HL-60 (cell line): ENCODE measurements at regions not wholly inside any gene's neighbourhood (a gene's known extent, or its start where the extent isn't known, plus 50 kb on each side); places are given as distances from the start of the nearest gene placed in this dataset.

Source experiments
- DNase-seq, 2 experiments: peaks; one replicate each; pipeline ENCODE4 v3.0.0-alpha.2; 2010 to 2020; ENCODE audit warnings: low read depth in 1 of 2, low spot score in 1 of 2
- H3K27ac ChIP-seq: fragments of 250-450 bp; sonication (Bioruptor Pico); replicated peaks from 2 replicates; pipeline ENCODE4 v1.5.1; 2020; ENCODE audit warnings: mild to moderate bottlenecking, moderate library complexity
- H3K27me3 ChIP-seq: fragments of 250-450 bp; sonication (Bioruptor Pico); 2 replicates; pipeline ENCODE4 v1.5.1; 2021; ENCODE audit warnings: mild to moderate bottlenecking, moderate library complexity; ENCODE audit not compliant: insufficient read depth, poor library complexity, severe bottlenecking
- H3K4me3 ChIP-seq: replicated peaks from 2 replicates; pipeline ENCODE4 v1.5.1; 2011; ENCODE audit warnings: mild to moderate bottlenecking, control low read depth, low read length; ENCODE audit not compliant: insufficient read depth
- CTCF ChIP-seq: IDR thresholded peaks from one replicate; pipeline ENCODE4 v1.5.1; 2011; ENCODE audit warnings: low read length, control low read depth, inconsistent platforms; ENCODE audit not compliant: insufficient read depth
- GABPA ChIP-seq: IDR thresholded peaks from 2 replicates; pipeline ENCODE4 v1.6.1; 2012; ENCODE audit warnings: low read depth
- POLR2AphosphoS5 ChIP-seq: IDR thresholded peaks from 2 replicates; pipeline ENCODE4 v1.6.1; 2012; ENCODE audit warnings: low read depth
- REST ChIP-seq: IDR thresholded peaks from 2 replicates; pipeline ENCODE4 v1.6.1; 2012; ENCODE audit warnings: low read depth; ENCODE audit not compliant: insufficient replicate concordance
- SPI1 ChIP-seq: IDR thresholded peaks from 2 replicates; pipeline ENCODE4 v1.6.1; 2012; ENCODE audit warnings: low read depth, mild to moderate bottlenecking, borderline replicate concordance

GRCh38 chr18:61034580-61034979, 298.6 kb upstream of the CDH20 start:
- Histone ChIP-seq H3K27me3 (no peaks in the 10 kb centered on the region), H3K4me3 (no peak overlapping the region), H3K27ac (no peak overlapping the region)
- no peak for DNase-seq
- TF ChIP-seq GABPA, result no peak
- no peak for TF ChIP-seq SPI1
- TF ChIP-seq POLR2AphosphoS5, result no peak
- TF ChIP-seq CTCF, result no peak
- TF ChIP-seq REST, result no peak

GRCh38 chr18:61039251-61039650, 294.0 kb upstream of the CDH20 start:
- no peak for TF ChIP-seq CTCF
- no peak for TF ChIP-seq POLR2AphosphoS5
- TF ChIP-seq SPI1, result no peak
- TF ChIP-seq REST, result no peak
- no peak for TF ChIP-seq GABPA
- Histone ChIP-seq H3K4me3 (no peak overlapping the region), H3K27me3 (no peaks in the 10 kb centered on the region), H3K27ac (no peak overlapping the region)
- DNase-seq, result no peak

GRCh38 chr18:61047794-61048193, 285.4 kb upstream of the CDH20 start:
- Histone ChIP-seq H3K4me3 (no peak overlapping the region), H3K27me3 (no peaks in the 10 kb centered on the region), H3K27ac (no peak overlapping the region)
- no peak for TF ChIP-seq POLR2AphosphoS5
- no peak for TF ChIP-seq GABPA
- no peak for TF ChIP-seq REST
- TF ChIP-seq CTCF, result no peak
- TF ChIP-seq SPI1, result no peak
- no peak for DNase-seq
